GM12873 (cell line): ENCODE measurements at regions not wholly inside any gene's neighbourhood (a gene's known extent, or its start where the extent isn't known, plus 50 kb on each side); places are given as distances from the start of the nearest gene placed in this dataset.

Experiments used
- CTCF ChIP-seq: IDR thresholded peaks from 2 replicates; pipeline ENCODE4 v1.5.1; 2012; ENCODE audit warnings: low read depth, mild to moderate bottlenecking, moderate library complexity, low read length, control low read depth; ENCODE audit not compliant: insufficient read depth; ENCODE audit errors: missing control alignments

GRCh38 chr3:115363071-115363470, 216.0 kb upstream of the ZBTB20 start:
- TF ChIP-seq CTCF = no peak

- no peak for TF ChIP-seq CTCF
Observed at GRCh38 chr3:115369021-115369420, 221.9 kb upstream of the ZBTB20 start.

DNA sequence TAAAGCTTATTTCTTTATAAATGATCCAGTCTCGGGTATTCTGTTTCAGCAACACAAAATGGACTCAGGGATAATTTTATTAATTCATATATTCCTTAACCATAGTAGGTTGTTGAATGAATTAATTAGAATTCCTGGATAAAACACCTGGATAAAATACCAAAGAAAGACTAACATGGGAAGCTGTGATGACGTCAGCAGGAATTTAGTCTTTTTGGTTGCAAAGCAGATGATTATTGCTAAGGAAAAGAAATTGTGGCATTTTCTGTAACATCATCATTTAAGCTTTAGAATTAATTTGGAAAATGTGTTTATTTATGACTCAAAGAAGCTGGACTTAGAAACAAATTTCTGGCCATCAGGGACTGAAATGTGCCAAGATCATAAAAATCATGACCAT, 228.3 kb upstream of the ZBTB20 start:
- no peak for TF ChIP-seq CTCF

DNA sequence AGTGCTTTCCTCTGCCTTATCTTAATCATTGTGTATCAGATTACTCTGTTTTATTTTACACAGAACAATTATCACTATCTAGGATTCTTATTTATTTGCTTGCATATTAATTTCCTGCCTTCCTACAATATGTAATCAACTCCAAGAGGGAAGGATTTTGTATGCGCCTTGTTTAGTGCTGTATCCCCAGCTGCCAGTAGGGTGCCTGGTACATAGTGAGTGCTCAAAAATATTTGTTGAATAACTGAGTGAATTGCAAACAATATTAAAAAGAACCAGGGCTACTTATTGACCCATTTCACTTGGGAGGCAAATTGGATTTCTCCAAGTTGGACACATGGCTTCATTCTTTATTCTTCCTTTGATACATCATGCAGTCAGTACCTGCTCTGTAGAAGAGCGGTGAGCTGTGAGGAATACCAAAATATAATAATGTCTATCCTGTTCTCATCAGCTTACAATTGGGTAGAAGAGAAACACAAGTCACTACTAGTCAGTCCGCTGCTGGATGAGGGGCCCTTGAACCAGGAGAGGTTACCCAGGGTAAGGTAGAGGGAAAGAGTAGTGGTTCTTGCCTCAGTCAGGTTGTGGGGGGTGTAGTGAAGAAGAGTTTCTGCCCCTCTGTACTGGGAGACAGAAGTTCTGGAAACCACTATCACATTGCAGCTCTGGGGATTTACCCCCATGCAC, 233.9 kb upstream of the ZBTB20 start:
- no peak for TF ChIP-seq CTCF

GRCh38 chr3:115381573-115381912, 234.5 kb upstream of the ZBTB20 start:
- TF ChIP-seq CTCF = no peak

GRCh38 chr3:115381931-115382330, 234.8 kb upstream of the ZBTB20 start:
- TF ChIP-seq CTCF = no peak

- TF ChIP-seq CTCF = no peak
Observed at GRCh38 chr3:115384381-115384780, 237.3 kb upstream of the ZBTB20 start.
